CD4-positive, alpha-beta T cell treated with Interferon alpha-2 for 1 hour (primary cell): ENCODE measurements at regions not wholly inside any gene's neighbourhood (a gene's known extent, or its start where the extent isn't known, plus 50 kb on each side); places are given as distances from the start of the nearest gene placed in this dataset.
A peak's percentile ranks its signal among the peaks of the same experiment; 100 is the strongest.
"Not testable (repeated sequence)": the region's sequence is repeated elsewhere in the genome, so short reads cannot be mapped to it uniquely, and the experiment has no call there.

Source experiments
- DNase-seq, 2 donors: peaks; one replicate each; pipeline ENCODE4 v3.0.0-alpha.2; 2020 to 2022

- DNase-seq: peak in 1 of 2 donors; percentile 23
Observed at GRCh38 chr1:120941066-120941465, 51.5 kb downstream of the PPIAL4A start.

- peak; percentile 69 to 70 for DNase-seq
Observed at GRCh38 chr1:120941836-120942217, 52.3 kb downstream of the PPIAL4A start.

- DNase-seq: peak; percentile 84 to 86
Observed at GRCh38 chr1:120942218-120942944, 52.8 kb downstream of the PPIAL4A start.

GRCh38 chr1:120942945-120943319, 53.4 kb downstream of the PPIAL4A start:
- not testable (repeated sequence) for DNase-seq

GRCh38 chr1:120944691-120945090, 55.1 kb downstream of the PPIAL4A start:
- DNase-seq: not testable (repeated sequence)

- DNase-seq: not testable (repeated sequence)
Observed at GRCh38 chr1:120945122-120945521, 55.6 kb downstream of the PPIAL4A start.

GRCh38 chr1:120947114-120947513, 57.5 kb downstream of the PPIAL4A start:
- not testable (repeated sequence) for DNase-seq

GRCh38 chr1:120949724-120950123, 60.2 kb downstream of the PPIAL4A start:
- DNase-seq: not testable (repeated sequence)

- not testable (repeated sequence) for DNase-seq
Observed at GRCh38 chr1:120950633-120951032, 61.1 kb downstream of the PPIAL4A start.

GRCh38 chr1:120951100-120951499, 61.5 kb downstream of the PPIAL4A start:
- not testable (repeated sequence) for DNase-seq

- DNase-seq: not testable (repeated sequence)
Observed at GRCh38 chr1:120952207-120952870, 62.8 kb downstream of the PPIAL4A start.

- not testable (repeated sequence) for DNase-seq
Observed at GRCh38 chr1:120952871-120953265, 63.3 kb downstream of the PPIAL4A start.

- DNase-seq: no peak
Observed at GRCh38 chr1:120954736-120955135, 65.2 kb downstream of the PPIAL4A start.

GRCh38 chr1:120955961-120956360, 66.4 kb downstream of the PPIAL4A start:
- not testable (repeated sequence) for DNase-seq

GRCh38 chr1:120966018-120966417, 76.4 kb downstream of the PPIAL4A start:
- not testable (repeated sequence) for DNase-seq

GRCh38 chr1:120972863-120973262, 83.3 kb downstream of the PPIAL4A start:
- peak in 1 of 2 donors; percentile 14 for DNase-seq

GRCh38 chr1:120973836-120974235, 84.3 kb downstream of the PPIAL4A start:
- DNase-seq: not testable (repeated sequence)

GRCh38 chr1:120977279-120977678, 87.7 kb downstream of the PPIAL4A start:
- not testable (repeated sequence) for DNase-seq

GRCh38 chr1:120981489-120982094, 92.0 kb downstream of the PPIAL4A start:
- not testable (repeated sequence) for DNase-seq

GRCh38 chr1:120994614-120995013, 105.0 kb downstream of the PPIAL4A start:
- DNase-seq: not testable (repeated sequence)

GRCh38 chr1:120995025-120995424, 105.5 kb downstream of the PPIAL4A start:
- DNase-seq: peak in 1 of 2 donors; percentile 47

GRCh38 chr1:121001090-121001726, 111.6 kb downstream of the PPIAL4A start:
- not testable (repeated sequence) for DNase-seq

- DNase-seq: not testable (repeated sequence)
Observed at GRCh38 chr1:121003230-121003629, 113.7 kb downstream of the PPIAL4A start.
